ENCODE measurements at regions not wholly inside any gene's neighbourhood (a gene's known extent, or its start where the extent isn't known, plus 50 kb on each side); places are given as distances from the start of the nearest gene placed in this dataset.

DNA sequence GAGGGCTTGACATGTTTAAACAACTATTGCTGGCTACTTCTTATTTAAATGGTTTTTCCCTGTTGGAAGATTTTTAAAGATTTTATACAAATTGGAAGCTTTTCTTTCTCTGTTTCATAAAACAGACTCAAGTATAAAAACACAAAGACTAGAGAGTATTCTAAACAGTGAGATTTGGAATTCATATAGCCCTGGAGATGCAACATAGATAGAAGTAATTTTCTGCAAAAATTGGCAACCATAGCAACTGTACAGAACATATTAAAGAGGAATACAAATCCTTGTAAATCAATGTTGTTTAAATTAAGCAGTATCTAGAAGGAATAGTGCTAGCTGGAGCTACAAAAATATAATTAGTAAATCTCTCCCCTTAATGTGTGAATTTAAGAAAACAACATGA, 2612.9 kb upstream of the PCDH20 start:
- no peak for DNase-seq

DNA sequence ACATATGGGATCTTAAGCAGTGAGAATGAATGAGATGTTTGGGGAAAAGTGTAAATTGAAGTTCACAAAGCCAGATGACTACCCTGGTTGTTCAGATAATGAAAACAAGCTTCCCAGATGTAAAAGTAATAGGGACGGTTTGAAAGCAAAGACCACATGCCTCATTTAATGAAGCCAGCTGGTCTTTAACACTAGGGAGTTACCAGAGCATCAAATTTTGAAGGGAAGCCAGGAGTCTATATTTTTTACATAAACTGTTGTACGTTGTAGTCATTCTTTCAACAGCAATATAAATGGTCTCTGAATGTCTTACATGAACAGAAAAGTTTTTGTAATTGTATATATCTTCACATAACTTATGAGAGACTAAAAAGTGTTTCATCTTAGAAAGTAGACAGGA, 2604.5 kb upstream of the PCDH20 start:
- DNase-seq, result no peak

DNA sequence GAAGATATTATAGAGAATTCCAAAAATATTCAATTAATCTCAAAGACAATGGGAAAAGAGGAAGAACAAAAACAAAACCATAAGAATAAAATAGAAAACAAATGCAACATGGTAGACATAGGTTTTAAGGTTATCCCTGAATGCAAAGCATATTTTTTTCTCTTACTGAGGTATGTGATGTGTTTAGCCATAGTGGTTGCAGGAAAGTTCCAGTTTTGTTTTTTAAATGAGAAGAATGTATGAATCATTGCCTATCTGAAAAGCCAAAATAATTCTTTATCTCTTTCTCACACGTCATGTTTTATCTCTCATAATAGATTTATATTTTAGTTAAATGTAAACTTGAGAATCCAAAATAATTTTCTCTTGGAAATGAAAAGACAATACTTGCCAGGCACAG, 2591.7 kb upstream of the PCDH20 start:
- no peak for DNase-seq

DNA sequence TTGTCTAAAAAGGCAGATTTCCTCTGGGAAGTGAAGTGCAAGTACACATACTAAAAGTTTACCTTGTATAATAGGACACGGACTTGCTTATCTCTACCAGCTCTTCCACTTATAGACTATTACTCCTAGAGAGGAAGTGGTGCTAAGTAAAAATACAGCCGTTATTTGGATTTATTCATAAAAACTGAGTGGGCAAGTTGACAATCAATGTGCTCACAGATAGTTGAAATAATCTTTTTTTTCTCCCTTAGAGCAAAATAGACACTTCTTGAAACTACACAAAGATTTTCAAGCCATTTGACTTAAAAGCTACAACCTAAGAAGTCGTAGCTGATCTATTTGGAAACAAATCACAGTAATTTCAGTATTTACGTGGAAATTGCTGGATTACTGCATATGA, 2584.7 kb upstream of the PCDH20 start:
- DNase-seq, result no peak

- no peak for DNase-seq
These were observed 2584.1 kb upstream of the PCDH20 start for GRCh38 chr13:63999614-64000305.

DNA sequence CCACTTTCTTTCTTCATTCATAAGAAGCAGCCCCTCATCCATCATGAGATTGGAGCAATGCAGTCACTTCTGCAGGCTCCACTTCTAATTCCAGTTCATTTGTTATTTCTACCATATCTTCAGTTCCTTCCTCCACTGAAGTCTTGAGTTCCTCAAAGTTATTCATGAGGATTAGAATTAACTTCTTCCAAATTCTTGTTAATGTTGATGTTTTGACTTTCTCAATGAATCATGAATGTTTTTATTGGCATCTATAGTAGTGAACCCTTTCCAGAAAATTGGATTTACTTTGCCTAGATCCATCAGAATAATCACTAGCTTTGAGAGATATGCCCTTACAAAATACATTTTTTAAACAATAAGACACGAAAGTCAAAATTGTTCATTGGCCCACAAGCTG, 2567.7 kb upstream of the PCDH20 start:
- DNase-seq, result no peak

DNA sequence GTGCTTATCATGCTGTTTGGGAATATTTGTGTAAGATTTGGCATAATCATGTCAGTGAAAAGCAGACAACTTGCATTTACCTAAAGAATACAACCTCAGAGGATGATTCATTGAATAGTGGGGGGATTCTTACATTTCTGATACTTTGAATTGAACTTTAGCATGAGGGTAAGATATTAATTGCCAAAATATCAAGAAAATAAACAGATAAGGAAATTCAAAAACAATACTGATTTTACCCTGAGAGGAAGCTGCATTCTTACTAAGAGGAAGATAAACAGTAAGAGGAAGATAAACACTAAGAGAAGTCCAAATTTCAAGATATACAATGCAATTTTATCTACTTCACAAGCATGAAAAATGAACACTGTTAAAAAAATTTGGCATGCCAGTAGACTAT, 2564.3 kb upstream of the PCDH20 start:
- no peak for DNase-seq

GRCh38 chr13:63972328-63972727, 2556.7 kb upstream of the PCDH20 start:
- DNase-seq, result no peak

GRCh38 chr13:63954683-63955082, 2539.0 kb upstream of the PCDH20 start:
- no peak for DNase-seq

DNA sequence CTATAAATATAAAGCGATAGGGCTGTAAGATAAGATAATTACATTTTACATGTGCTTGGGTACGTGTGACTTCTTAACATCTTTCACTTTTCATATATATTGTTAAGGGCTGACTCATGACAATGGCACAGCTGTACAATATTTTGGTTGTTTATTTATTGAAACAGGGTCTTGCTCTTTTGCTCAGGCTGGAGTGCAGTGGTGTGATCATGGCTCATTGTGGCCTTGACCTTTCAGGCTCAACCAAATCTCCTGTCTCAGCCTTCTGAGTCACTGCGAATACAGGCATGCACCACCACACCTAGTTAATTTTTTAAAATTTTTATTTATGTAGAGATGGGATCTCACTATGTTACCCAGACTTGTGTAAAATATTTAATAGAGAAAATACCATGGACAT, 2532.4 kb upstream of the PCDH20 start:
- no peak for DNase-seq

DNA sequence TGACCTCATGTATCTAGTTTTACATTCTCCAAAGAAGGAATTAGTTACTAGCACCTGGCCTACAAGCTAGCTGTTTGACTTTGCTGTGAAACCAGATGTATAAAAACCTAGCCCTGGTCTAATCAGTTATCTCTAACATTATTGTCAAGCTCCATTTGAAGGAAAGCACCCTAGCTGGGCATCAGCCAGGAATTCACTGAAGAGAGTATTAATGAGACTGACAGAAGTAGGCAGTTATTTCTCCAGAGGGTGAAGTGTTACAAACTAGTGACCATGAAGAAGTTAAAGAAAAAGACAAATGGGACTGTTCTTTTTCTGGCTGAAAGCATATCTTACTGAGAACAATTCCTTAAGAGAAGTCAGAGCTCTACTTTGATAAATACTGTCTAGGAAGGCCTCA, 2529.3 kb upstream of the PCDH20 start:
- no peak for DNase-seq

DNA sequence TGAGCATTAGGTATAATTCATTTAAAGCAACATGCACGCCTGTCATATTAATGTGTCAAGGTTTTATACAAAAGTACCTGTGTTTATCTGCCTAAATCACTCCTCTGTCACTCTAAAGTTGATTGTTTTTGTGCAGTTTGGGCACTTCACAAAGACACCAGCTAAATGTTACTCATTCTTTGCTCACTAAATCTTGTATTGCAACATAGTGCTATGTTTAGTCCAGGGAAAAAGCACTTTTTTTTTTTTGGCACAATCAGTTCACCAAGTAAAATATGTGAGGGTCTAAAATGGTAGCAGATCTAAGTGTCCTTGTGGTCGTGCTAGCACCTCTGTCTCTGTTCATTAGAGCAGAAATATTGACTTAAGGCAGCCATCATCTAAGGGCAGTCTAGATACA, 2526.7 kb upstream of the PCDH20 start:
- DNase-seq, result no peak

DNA sequence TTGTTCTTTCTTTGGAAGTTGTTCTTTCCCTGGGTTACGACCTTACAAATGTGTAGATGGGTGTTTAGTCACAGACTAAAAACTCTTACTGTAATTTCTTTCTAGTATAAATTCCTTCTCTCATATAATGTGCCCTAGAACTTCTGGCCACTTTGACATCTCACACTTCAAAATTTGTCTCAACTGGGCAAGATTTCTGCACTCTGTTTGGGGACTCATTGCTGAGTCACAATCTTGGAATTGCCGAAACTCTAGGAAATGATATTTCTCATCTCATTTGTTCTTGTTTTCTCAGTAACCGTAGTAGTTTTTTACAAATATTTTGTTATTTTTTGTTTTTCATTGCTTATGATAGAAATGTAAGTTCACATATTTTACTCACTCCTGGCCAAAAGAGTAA, 2523.2 kb upstream of the PCDH20 start:
- no peak for DNase-seq

- no peak for DNase-seq
These were observed 2494.9 kb upstream of the PCDH20 start for GRCh38 chr13:63910511-63910910.

DNA sequence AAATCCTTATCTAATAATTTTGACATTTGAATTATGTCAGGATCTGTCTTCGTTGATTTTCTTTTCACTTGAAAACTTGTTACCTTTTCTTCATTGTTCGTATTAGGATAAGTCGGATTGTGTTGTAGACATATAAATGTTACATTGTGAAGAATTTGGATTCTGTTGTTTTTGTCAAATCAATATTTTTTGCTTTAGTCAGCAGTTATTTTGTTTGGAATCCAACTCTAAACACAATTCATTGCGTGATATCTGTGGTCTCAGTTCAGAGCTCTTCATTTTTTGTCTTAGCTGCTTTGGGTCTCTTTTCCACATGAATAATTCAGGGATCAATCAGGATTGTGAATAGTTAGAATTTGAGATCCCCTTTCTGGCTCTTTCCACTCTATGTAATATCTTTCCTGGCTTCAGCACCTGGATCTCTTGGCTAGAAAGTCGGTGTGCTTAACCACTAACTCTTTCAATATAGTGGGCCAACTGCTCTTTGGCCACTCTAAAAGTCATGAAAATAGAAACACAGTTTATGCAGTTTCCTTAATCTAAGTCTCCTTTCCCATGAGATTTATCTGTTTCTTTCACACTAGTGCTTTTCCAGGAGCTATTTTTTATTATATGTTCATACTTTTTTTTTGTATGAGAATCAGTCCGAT, 2494.2 kb upstream of the PCDH20 start:
- DNase-seq, result no peak

GRCh38 chr13:63902141-63902540, 2486.5 kb upstream of the PCDH20 start:
- DNase-seq, result no peak

DNA sequence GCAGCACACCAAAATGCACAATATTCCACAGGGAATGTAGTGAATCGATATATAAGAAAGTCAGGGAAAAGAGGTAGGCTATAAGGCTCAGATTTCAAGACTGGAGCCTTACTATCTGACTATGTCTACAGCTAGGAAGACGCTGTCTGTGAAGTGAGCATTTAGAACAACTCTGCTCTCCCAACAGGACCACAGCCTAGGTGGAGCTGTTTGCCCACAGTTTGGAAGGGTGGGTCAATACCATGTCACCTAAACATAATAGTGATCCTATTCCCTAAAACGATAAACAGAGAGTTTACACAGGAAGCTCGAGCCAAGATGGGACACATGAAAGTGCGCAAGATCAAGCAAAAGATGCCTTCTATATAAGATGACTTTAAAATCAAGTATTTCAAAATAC, 2486.0 kb upstream of the PCDH20 start:
- no peak for DNase-seq

GRCh38 chr13:63900406-63900805, 2484.8 kb upstream of the PCDH20 start:
- no peak for DNase-seq

DNA sequence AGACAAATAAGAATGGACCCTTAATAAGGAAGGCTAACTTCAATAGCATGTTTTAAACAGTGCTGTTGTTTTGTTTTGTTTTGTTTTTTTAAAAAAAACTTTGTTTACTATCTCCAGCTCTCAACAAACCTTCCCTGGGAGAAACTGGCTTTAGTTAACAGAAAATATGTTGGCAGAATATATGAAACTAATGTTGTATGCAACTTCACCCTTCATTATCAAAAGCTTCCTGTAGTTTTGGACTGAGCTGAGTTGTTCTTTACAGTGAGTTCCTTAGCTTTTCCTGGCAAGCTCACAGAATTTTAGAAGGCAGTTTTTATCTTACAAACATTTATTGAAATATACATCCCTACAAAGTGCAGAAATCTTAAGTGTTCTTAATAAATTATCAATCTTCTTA, 2480.7 kb upstream of the PCDH20 start:
- DNase-seq, result no peak

- DNase-seq, result no peak
These were observed 2466.4 kb upstream of the PCDH20 start for GRCh38 chr13:63882052-63882451.

- no peak for DNase-seq
These were observed 2465.1 kb upstream of the PCDH20 start for GRCh38 chr13:63880705-63881104.

DNA sequence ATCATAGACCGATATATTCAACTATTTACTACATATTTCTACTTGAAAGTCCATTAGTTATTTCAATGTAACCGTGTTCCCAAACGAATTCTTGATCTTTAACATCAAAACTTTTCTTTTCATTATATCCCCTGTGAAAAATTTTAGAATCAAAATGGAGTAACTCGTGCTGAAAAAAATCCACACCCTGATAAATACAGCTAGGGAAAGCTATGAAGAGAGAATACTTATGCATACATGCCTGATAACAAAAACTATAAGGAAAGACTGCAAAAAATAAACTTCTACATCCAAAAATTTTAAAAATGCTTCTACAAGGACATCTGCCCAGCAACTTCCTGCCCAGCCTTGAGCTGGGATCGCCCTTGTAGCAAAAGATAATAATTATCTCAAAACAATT, 2458.3 kb upstream of the PCDH20 start:
- DNase-seq, result no peak

GRCh38 chr13:63864171-63864902, 2448.7 kb upstream of the PCDH20 start:
- DNase-seq, result no peak

- DNase-seq, result no peak
These were observed 2439.9 kb upstream of the PCDH20 start for GRCh38 chr13:63855457-63856118.

Measured in T-helper 1 cell (primary cell).